T-helper 17 cell (primary cell): ENCODE measurements at regions not wholly inside any gene's neighbourhood (a gene's known extent, or its start where the extent isn't known, plus 50 kb on each side); places are given as distances from the start of the nearest gene placed in this dataset.

Experiments used
- ATAC-seq: fragments of 150-1000 bp; cut with Tn5 transposase; 2 replicates; pipeline ENCODE4 v1.10.0; 2021; ENCODE audit warnings: mild to moderate bottlenecking, moderate library complexity
- DNase-seq, 3 donors: peaks; one replicate each; pipeline versions ENCODE4 v3.0.0 to v3.0.0-alpha.2; 2020 to 2021
- H3K9me3 ChIP-seq: one replicate; pipeline ENCODE4 v1.7.0; 2013; ENCODE audit warnings: low read length, mild to moderate bottlenecking; ENCODE audit not compliant: control insufficient read depth, poor library complexity, severe bottlenecking
- H3K27ac Mint-ChIP-seq: one replicate; pipeline ENCODE4 v1.8.0; 2022; ENCODE audit warnings: mild to moderate bottlenecking, moderate library complexity, mixed read lengths
- H3K27me3 Mint-ChIP-seq: one replicate; pipeline ENCODE4 v1.8.0; 2022; ENCODE audit warnings: mixed read lengths
- H3K36me3 Mint-ChIP-seq: one replicate; pipeline ENCODE4 v1.8.0; 2022; ENCODE audit warnings: low read depth, mixed read lengths
- H3K4me1 Mint-ChIP-seq: one replicate; pipeline ENCODE4 v1.8.0; 2022; ENCODE audit warnings: mild to moderate bottlenecking, mixed read lengths
- H3K4me3 Mint-ChIP-seq: one replicate; pipeline ENCODE4 v1.8.0; 2022; ENCODE audit warnings: mild to moderate bottlenecking, moderate library complexity, mixed read lengths

DNA sequence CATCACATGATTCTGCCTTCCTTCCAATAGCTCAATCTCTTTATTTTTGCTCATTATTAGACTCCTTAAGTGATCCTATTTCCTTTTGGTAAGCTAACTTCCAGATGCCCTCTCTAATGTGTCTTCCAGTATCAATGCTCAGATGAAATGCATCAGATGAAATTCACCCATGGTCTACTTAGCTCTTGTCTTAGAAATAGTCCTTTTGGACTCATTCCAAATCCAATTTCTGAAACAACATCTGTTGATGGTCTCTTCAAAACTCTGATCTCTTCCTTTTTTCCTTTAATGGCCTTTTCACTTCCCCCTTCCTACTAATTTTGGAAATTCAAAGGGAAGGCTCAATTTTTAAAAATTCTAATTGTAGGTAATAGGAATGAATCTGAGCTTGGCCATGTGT lies 81.1 kb upstream of the GREM2 start:
- Mint-ChIP-seq H3K27ac (no peak overlapping the region), H3K36me3 (peaks cover 2% of the 10 kb centered on the region), H3K4me3 (no peak overlapping the region), H3K27me3 (peaks cover 18% of the 10 kb centered on the region), H3K4me1 (peaks cover 2% of the 10 kb centered on the region)
- H3K9me3 ChIP-seq: no peaks in the 10 kb centered on the region
- no peak for DNase-seq
- ATAC-seq: no peak

DNA sequence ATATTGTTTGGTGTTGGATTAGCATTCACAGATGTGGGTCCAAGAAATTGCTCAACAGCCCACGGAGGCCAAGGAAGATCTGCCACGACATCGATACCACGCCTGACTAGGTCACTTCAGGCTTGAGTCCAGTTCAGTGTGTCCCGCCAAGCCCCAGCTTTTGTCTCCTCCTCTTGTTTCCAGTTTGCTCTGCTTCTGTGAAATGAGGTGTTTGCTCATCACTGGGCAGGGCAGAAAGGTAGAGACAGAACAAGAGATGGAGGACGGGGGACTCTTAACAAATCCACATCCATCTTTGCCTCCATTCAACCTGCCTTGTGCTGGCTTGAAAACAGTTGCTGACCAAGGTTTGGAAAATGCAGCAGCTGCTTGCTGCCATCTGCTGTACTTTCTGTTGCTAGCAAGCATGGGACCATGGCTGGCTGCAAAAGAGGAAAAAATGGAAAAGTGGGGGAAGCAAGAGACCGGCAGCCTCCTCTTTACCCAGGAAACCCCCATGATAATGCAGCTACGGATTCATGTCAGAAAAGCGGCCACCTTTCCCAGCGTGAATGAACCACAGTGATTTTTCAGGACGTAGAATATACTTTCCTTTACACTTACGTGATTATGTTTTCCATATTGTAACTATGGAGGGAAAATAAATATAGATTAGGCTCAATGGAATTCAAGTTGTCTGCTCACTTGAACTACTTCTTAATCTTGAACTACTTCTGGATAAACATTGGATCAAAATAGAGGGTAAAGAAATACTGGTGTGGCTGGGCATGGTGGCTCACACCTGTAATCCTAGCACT lies 80.2 kb upstream of the GREM2 start:
- H3K4me1 Mint-ChIP-seq: peaks cover 10% of the 10 kb centered on the region
- H3K27ac Mint-ChIP-seq: no peak overlapping the region
- ATAC-seq: peak; percentile 66
- DNase-seq: peak in 1 of 3 donors; percentile 27
- no peak overlapping the region for H3K4me3 Mint-ChIP-seq
- H3K36me3 Mint-ChIP-seq: peaks cover 2% of the 10 kb centered on the region
- H3K9me3 ChIP-seq: no peaks in the 10 kb centered on the region
- peaks cover 18% of the 10 kb centered on the region for H3K27me3 Mint-ChIP-seq

DNA sequence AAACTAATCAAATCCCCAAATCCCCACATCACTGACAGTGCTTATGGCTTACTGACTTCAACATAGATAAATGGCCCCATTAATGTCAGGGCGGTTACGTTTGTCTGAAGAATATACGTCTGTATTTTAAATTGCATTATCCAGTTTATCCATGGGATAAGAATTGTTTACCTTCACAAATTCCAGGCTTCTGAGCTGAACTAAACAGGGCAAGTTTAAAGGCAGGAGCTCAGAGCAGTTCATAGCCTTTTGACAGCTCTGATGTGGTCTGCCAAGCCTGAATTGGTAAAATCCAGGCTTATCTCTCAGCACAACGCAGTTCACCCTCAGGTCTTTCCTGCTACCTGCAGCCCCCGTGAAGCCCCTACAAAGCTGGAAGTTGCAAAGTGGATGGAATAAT lies 79.5 kb upstream of the GREM2 start:
- no peak overlapping the region for H3K4me3 Mint-ChIP-seq
- peaks cover 2% of the 10 kb centered on the region for H3K36me3 Mint-ChIP-seq
- DNase-seq (no peak), ATAC-seq (no peak)
- H3K4me1 Mint-ChIP-seq: peaks cover 10% of the 10 kb centered on the region
- peaks cover 18% of the 10 kb centered on the region for H3K27me3 Mint-ChIP-seq
- no peak overlapping the region for H3K27ac Mint-ChIP-seq
- H3K9me3 ChIP-seq: no peaks in the 10 kb centered on the region

DNA sequence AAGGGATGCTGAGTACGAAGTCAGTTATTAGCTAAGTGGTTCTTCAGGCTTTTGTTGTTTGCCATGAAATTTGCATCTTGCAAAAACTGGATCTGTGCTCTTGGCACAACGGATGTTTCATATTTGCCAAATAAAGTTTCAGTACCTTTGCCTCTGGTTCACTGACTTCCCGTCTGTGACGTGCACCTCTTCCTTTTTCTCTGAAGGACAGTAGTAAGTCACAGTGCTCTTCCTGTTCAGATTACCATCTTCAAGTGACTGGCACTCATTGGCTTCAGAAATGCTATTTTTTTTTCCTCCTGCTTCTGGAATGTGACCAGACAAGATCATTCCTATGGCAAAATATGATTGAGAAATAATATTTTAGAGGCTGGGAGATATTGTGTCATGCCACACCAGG lies 75.9 kb upstream of the GREM2 start:
- peak overlapping the region; percentile 91 for H3K27ac Mint-ChIP-seq
- no peak for DNase-seq
- ATAC-seq: peak; percentile 88
- H3K4me1 Mint-ChIP-seq: peaks cover 10% of the 10 kb centered on the region
- no peaks in the 10 kb centered on the region for H3K9me3 ChIP-seq
- H3K27me3 Mint-ChIP-seq: no peaks in the 10 kb centered on the region
- no peak overlapping the region for H3K4me3 Mint-ChIP-seq
- peaks cover 2% of the 10 kb centered on the region for H3K36me3 Mint-ChIP-seq

DNA sequence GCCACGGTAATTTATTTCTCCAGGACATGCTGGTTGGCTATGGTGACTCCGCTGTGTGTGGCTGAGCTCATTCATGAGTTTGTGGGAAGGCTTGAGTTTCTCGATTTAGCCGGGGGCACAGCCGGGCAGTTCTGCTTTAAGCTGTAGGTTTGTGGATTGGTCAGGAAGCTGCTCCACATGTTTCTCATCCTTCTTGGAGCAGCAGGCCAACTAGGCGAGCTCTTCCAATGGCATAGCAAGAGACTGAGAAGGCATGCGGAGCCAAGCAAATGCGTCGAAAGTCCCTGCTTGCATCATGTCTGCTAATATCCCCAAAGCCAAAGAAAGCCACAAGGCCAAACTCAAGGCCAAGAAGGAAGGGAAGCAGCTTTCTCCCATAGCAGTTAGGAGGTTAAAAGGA lies 71.6 kb upstream of the GREM2 start:
- H3K9me3 ChIP-seq: no peaks in the 10 kb centered on the region
- DNase-seq (no peak), ATAC-seq (no peak)
- Mint-ChIP-seq H3K36me3 (no peaks in the 10 kb centered on the region), H3K4me1 (peaks cover 8% of the 10 kb centered on the region), H3K27ac (no peak overlapping the region), H3K27me3 (no peaks in the 10 kb centered on the region), H3K4me3 (no peak overlapping the region)

GRCh38 chr1:240682859-240683242 lies 70.9 kb upstream of the GREM2 start:
- peaks cover 6% of the 10 kb centered on the region for H3K4me1 Mint-ChIP-seq

GRCh38 chr1:240682166-240682858 lies 70.4 kb upstream of the GREM2 start:
- no peaks in the 10 kb centered on the region for H3K27me3 Mint-ChIP-seq

More at GRCh38 chr1:240682859-240683242, 70.9 kb upstream of the GREM2 start:
- DNase-seq: no peak
- H3K27me3 Mint-ChIP-seq: no peaks in the 10 kb centered on the region
- H3K36me3 Mint-ChIP-seq: no peaks in the 10 kb centered on the region
- no peak for ATAC-seq
- H3K4me3 Mint-ChIP-seq: no peak overlapping the region
- no peak overlapping the region for H3K27ac Mint-ChIP-seq
- H3K9me3 ChIP-seq: no peaks in the 10 kb centered on the region

DNA sequence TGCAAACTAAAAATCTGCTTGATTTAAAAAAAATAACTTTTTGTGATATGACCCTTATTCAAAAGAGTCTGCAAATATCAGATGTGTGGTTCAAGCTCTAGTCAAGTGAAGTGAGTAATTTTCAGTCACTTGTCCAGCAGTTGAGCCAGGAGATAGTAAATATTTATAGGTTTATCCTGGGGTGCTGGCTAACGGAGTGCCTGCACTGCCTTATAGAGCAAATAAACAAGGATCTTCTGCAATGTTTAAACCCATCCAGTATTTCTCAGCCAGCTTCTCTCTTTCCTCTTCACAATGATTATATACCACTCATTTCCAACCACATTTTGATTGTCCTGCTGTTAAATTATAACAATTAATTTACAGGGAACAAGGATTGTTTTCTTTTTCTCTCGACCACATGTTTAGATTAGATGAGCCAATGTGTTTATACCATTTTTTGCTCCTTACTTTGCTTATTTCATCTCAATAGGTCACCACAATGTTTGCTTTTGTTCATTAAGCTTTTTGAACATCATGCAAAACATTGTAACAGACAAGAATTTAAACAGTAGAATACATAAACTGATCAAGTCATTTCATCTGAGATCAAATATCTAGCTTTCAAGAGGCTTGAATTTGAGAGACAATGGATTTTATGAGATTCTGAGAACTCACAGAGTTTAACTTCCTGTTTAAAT lies 60.3 kb upstream of the GREM2 start:
- no peak overlapping the region for H3K27ac Mint-ChIP-seq
- DNase-seq (no peak), ATAC-seq (no peak)
- no peak overlapping the region for H3K4me3 Mint-ChIP-seq
- H3K27me3 Mint-ChIP-seq: no peaks in the 10 kb centered on the region
- H3K4me1 Mint-ChIP-seq: peaks cover 3% of the 10 kb centered on the region
- no peaks in the 10 kb centered on the region for H3K9me3 ChIP-seq
- H3K36me3 Mint-ChIP-seq: peaks cover 2% of the 10 kb centered on the region

More at GRCh38 chr1:240682166-240682858, 70.4 kb upstream of the GREM2 start:
- ATAC-seq: no peak
- DNase-seq: no peak
- H3K4me3 Mint-ChIP-seq: no peak overlapping the region
- H3K36me3 Mint-ChIP-seq: no peaks in the 10 kb centered on the region
- no peak overlapping the region for H3K27ac Mint-ChIP-seq
- no peaks in the 10 kb centered on the region for H3K9me3 ChIP-seq
- H3K4me1 Mint-ChIP-seq: peaks cover 1% of the 10 kb centered on the region

- H3K4me3 Mint-ChIP-seq: peak overlapping the region; percentile 16
- peaks cover 14% of the 10 kb centered on the region for H3K4me1 Mint-ChIP-seq
Observed at GRCh38 chr1:240667351-240667750, 55.4 kb upstream of the GREM2 start.

GRCh38 chr1:240666568-240667198 lies 54.7 kb upstream of the GREM2 start:
- H3K9me3 ChIP-seq: no peaks in the 10 kb centered on the region
- Mint-ChIP-seq H3K36me3 (no peaks in the 10 kb centered on the region), H3K27ac (peak overlapping the region; percentile 86), H3K4me1 (peaks cover 17% of the 10 kb centered on the region), H3K4me3 (peak overlapping the region; percentile 74), H3K27me3 (no peaks in the 10 kb centered on the region)
- ATAC-seq (peak; percentile 99), DNase-seq (no peak)

More at GRCh38 chr1:240667351-240667750, 55.4 kb upstream of the GREM2 start:
- Mint-ChIP-seq H3K27me3 (no peaks in the 10 kb centered on the region), H3K36me3 (no peaks in the 10 kb centered on the region), H3K27ac (peak overlapping the region; percentile 86)
- ATAC-seq (no peak), DNase-seq (no peak)
- no peaks in the 10 kb centered on the region for H3K9me3 ChIP-seq

- Mint-ChIP-seq H3K4me3 (no peak overlapping the region), H3K4me1 (peaks cover 17% of the 10 kb centered on the region), H3K27me3 (no peaks in the 10 kb centered on the region), H3K27ac (peak overlapping the region; percentile 32), H3K36me3 (peaks cover 6% of the 10 kb centered on the region)
- DNase-seq: no peak
- H3K9me3 ChIP-seq: no peaks in the 10 kb centered on the region
- no peak for ATAC-seq
Observed at GRCh38 chr1:240663169-240663879, 51.4 kb upstream of the GREM2 start.
